ENCODE measurements at regions not wholly inside any gene's neighbourhood (a gene's known extent, or its start where the extent isn't known, plus 50 kb on each side); places are given as distances from the start of the nearest gene placed in this dataset.
"Not testable (repeated sequence)": the region's sequence is repeated elsewhere in the genome, so short reads cannot be mapped to it uniquely, and the experiment has no call there.

GRCh38 chrX:25096522-25097045 is 80.8 kb upstream of the ARX start:
- ChIA-PET RAD21 (ENCODE audit: unreplicated experiment) (no interaction called here), SMC1A (ENCODE audit: uncharacterized antibody, unreplicated experiment) (no interaction called here), CTCF (no interaction called here), POLR2A (no interaction called here)
- Histone ChIP-seq H3K4me2 (ENCODE audit: control insufficient read depth, insufficient read depth) (no peak overlapping the region), H3K9me3 (replicated peaks; ENCODE audit: control insufficient read depth, insufficient read depth, low read length) (no peaks in the 10 kb centered on the region), H3K9ac (ENCODE audit: control insufficient read depth, insufficient read depth, low read length) (no peak overlapping the region), H3K27me3 (replicated peaks in 1 of 2; ENCODE audit: control insufficient read depth in 2 of 2, insufficient read depth in 2 of 2, low read length in 1 of 2) (no peaks in the 10 kb centered on the region), H4K20me1 (ENCODE audit: control insufficient read depth, insufficient read depth) (no peaks in the 10 kb centered on the region), H3K79me2 (ENCODE audit: control insufficient read depth, insufficient read depth, low read length) (no peaks in the 10 kb centered on the region), H3K36me3 (ENCODE audit: control insufficient read depth in 2 of 2, insufficient read depth in 2 of 2, low read length in 1 of 2) (no peaks in the 10 kb centered on the region), H2AFZ (ENCODE audit: control insufficient read depth, low read depth, low read length) (no peak overlapping the region), H3K4me1 (ENCODE audit: control insufficient read depth, insufficient read depth, low read length) (no peaks in the 10 kb centered on the region), H3K27ac (ENCODE audit: control insufficient read depth, insufficient read depth) (no peak overlapping the region), H3K4me3 (no peak overlapping the region)
- BruUV-seq (replicated peaks), result no TSS peak
- DNase-seq (ENCODE audit: low read depth, low spot score), result no peak
- ATAC-seq, result no peak
- FAIRE-seq, result no peak
- no peak for TF ChIP-seq GABPA (IDR thresholded peaks at IDR 0.05; ENCODE audit: low read depth)
- no peak for TF ChIP-seq NR2C1 (IDR thresholded peaks at IDR 0.05)
- no peak for TF ChIP-seq BHLHE40 (IDR thresholded peaks at IDR 0.05; ENCODE audit: borderline replicate concordance in 1 of 2, low read depth in 2 of 2, low read length in 1 of 2)
- TF ChIP-seq RELA (IDR thresholded peaks at IDR 0.05; ENCODE audit: borderline replicate concordance, partially characterized antibody), result no peak
- TF ChIP-seq TCF7 (IDR thresholded peaks at IDR 0.05; ENCODE audit: borderline replicate concordance), result no peak
- no peak for TF ChIP-seq ZSCAN29 (IDR thresholded peaks at IDR 0.05)
- no peak for TF ChIP-seq LARP7 (IDR thresholded peaks at IDR 0.05)
- TF ChIP-seq SMAD1 (IDR thresholded peaks at IDR 0.05; ENCODE audit: low read depth, partially characterized antibody), result no peak
- TF ChIP-seq USF2 (IDR thresholded peaks at IDR 0.05; ENCODE audit: borderline replicate concordance, low read depth, low read length), result no peak
- TF ChIP-seq USF1 (IDR thresholded peaks at IDR 0.05; ENCODE audit: borderline replicate concordance, extremely low read length, insufficient read depth, low read depth, low read length), result no peak
- no peak for TF ChIP-seq IRF5 (IDR thresholded peaks at IDR 0.05; ENCODE audit: borderline replicate concordance)
- TF ChIP-seq SPI1 (IDR thresholded peaks at IDR 0.05; ENCODE audit: borderline replicate concordance, insufficient read depth, low read depth, low read length), result no peak
- in situ Hi-C loops (cut with MboI) (no loop called here), intact Hi-C loops (cut with micrococcal nuclease; ENCODE audit: unreplicated experiment) (no loop called here)
- 0% methylated on average over 3 of the region's 3 CpGs for WGBS (ENCODE audit: insufficient coverage, insufficient replicate concordance, low lambda C conversion rate, missing lambda C conversion rate)

GRCh38 chrX:25091152-25091551 is 75.4 kb upstream of the ARX start:
- H3K4me3 ChIP-seq; DNase-seq (ENCODE audit: low read depth, low spot score); H3K27me3 ChIP-seq (replicated peaks in 1 of 2; ENCODE audit: control insufficient read depth in 2 of 2, insufficient read depth in 2 of 2, low read length in 1 of 2); H3K36me3 ChIP-seq (ENCODE audit: control insufficient read depth in 2 of 2, insufficient read depth in 2 of 2, low read length in 1 of 2); POLR2A ChIA-PET; CTCF ChIA-PET; H2AFZ ChIP-seq (ENCODE audit: control insufficient read depth, low read depth, low read length); H3K79me2 ChIP-seq (ENCODE audit: control insufficient read depth, insufficient read depth, low read length); H3K4me2 ChIP-seq (ENCODE audit: control insufficient read depth, insufficient read depth); in situ Hi-C loops (cut with MboI); H4K20me1 ChIP-seq (ENCODE audit: control insufficient read depth, insufficient read depth); H3K9ac ChIP-seq (ENCODE audit: control insufficient read depth, insufficient read depth, low read length); FAIRE-seq; ATAC-seq; H3K27ac ChIP-seq (ENCODE audit: control insufficient read depth, insufficient read depth); H3K4me1 ChIP-seq (ENCODE audit: control insufficient read depth, insufficient read depth, low read length); RAD21 ChIA-PET (ENCODE audit: unreplicated experiment); intact Hi-C loops (cut with micrococcal nuclease; ENCODE audit: unreplicated experiment); BruUV-seq (replicated peaks); H3K9me3 ChIP-seq (replicated peaks; ENCODE audit: control insufficient read depth, insufficient read depth, low read length): not testable (repeated sequence)
- SMC1A ChIA-PET (ENCODE audit: uncharacterized antibody, unreplicated experiment), result interaction anchor here (1.1 kb wide), 1 partner anchor 12 kb away, joined by 3 read pairs; no protein-coding TSS in a partner anchor
- whole genome bisulfite sequencing (ENCODE audit: insufficient coverage, insufficient replicate concordance, low lambda C conversion rate, missing lambda C conversion rate), result 0% methylated on average over 1 of the region's 1 CpG
